ENCODE measurements at regions not wholly inside any gene's neighbourhood (a gene's known extent, or its start where the extent isn't known, plus 50 kb on each side); places are given as distances from the start of the nearest gene placed in this dataset.

GRCh38 chr2:167471332-167471731 lies 583.1 kb downstream of the XIRP2 start:
- Mint-ChIP-seq H3K4me1 (no peaks in the 10 kb centered on the region), H3K9me3 (no peaks in the 10 kb centered on the region), H3K4me3 (no peak overlapping the region), H3K27me3 (ENCODE audit: low read depth in 3 of 3) (peaks cover 0 to 3% (median 0%) of the 10 kb centered on the region in 3 donors), H3K36me3 (no peaks in the 10 kb centered on the region), H3K27ac (no peak overlapping the region)
- no peak overlapping the region for H3K27ac ChIP-seq (ENCODE audit: low read depth in 1 of 2, low read length in 2 of 2)
- no peaks in the 10 kb centered on the region for H3K79me2 ChIP-seq (ENCODE audit: insufficient read depth, low read length)
- H4K20me1 ChIP-seq (ENCODE audit: insufficient read depth, low read length): no peaks in the 10 kb centered on the region
- no peak overlapping the region for H3K9ac ChIP-seq (ENCODE audit: insufficient read depth, low read length, poor library complexity, severe bottlenecking)
- H3K9me3 ChIP-seq (replicated peaks in 1 of 2; ENCODE audit: control insufficient read depth in 1 of 2, insufficient read depth in 1 of 2, low read length in 2 of 2): no peaks in the 10 kb centered on the region
- H3K4me1 ChIP-seq (ENCODE audit: control insufficient read depth in 1 of 2, insufficient read depth in 2 of 2, low read length in 2 of 2): no peaks in the 10 kb centered on the region
- H3K27me3 ChIP-seq (ENCODE audit: control insufficient read depth in 2 of 2, insufficient read depth in 2 of 2, low read length in 2 of 2): no peaks in the 10 kb centered on the region
- no peak overlapping the region for H3K4me3 ChIP-seq (replicated peaks in 1 of 3; ENCODE audit: low read depth in 2 of 3, low read length in 3 of 3)
- TF ChIP-seq, protein P1, sequence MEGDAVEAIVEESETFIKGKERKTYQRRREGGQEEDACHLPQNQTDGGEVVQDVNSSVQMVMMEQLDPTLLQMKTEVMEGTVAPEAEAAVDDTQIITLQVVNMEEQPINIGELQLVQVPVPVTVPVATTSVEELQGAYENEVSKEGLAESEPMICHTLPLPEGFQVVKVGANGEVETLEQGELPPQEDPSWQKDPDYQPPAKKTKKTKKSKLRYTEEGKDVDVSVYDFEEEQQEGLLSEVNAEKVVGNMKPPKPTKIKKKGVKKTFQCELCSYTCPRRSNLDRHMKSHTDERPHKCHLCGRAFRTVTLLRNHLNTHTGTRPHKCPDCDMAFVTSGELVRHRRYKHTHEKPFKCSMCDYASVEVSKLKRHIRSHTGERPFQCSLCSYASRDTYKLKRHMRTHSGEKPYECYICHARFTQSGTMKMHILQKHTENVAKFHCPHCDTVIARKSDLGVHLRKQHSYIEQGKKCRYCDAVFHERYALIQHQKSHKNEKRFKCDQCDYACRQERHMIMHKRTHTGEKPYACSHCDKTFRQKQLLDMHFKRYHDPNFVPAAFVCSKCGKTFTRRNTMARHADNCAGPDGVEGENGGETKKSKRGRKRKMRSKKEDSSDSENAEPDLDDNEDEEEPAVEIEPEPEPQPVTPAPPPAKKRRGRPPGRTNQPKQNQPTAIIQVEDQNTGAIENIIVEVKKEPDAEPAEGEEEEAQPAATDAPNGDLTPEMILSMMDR (IDR thresholded peaks at IDR 0.05): no peak
- no peaks in the 10 kb centered on the region for H3K36me3 ChIP-seq (replicated peaks in 1 of 2; ENCODE audit: control insufficient read depth in 1 of 2, insufficient read depth in 2 of 2, low read length in 2 of 2)
- intact Hi-C loops (cut with micrococcal nuclease): no loop called here
- no peak for DNase-seq
- H3K4me2 ChIP-seq (replicated peaks; ENCODE audit: extremely low read depth, low read length, poor library complexity, severe bottlenecking): no peak overlapping the region
- no peak overlapping the region for H2AFZ ChIP-seq (ENCODE audit: insufficient read depth, low read depth, low read length, poor library complexity, severe bottlenecking)

DNA sequence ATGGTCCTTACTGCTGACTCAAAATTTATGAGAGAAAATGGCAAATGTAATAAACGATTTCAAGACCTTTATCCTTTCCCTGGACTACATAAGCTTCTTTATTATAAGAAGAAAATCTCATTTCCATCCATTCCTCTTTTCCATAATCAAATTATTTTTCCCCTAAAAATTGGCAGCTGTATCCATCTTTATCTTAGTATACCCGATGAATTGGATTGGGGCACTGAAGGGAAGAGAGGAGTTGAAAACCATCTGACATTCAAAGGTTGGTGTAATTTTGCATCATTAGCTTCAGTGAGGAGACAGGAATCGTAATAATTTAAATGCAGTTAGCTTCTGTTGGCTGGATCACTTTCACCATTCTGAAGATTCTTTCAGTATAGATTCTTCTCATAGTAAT lies 574.1 kb downstream of the XIRP2 start:
- H3K27me3 Mint-ChIP-seq (ENCODE audit: low read depth in 3 of 3): no peaks in the 10 kb centered on the region
- no peaks in the 10 kb centered on the region for H3K36me3 ChIP-seq (replicated peaks in 1 of 2; ENCODE audit: control insufficient read depth in 1 of 2, insufficient read depth in 2 of 2, low read length in 2 of 2)
- no peak overlapping the region for H3K27ac ChIP-seq (ENCODE audit: low read depth in 1 of 2, low read length in 2 of 2)
- H3K36me3 Mint-ChIP-seq: no peaks in the 10 kb centered on the region
- H3K4me3 ChIP-seq (replicated peaks in 1 of 3; ENCODE audit: low read depth in 2 of 3, low read length in 3 of 3): no peak overlapping the region
- H3K4me1 ChIP-seq (ENCODE audit: control insufficient read depth in 1 of 2, insufficient read depth in 2 of 2, low read length in 2 of 2): no peaks in the 10 kb centered on the region
- no peak overlapping the region for H3K4me2 ChIP-seq (replicated peaks; ENCODE audit: extremely low read depth, low read length, poor library complexity, severe bottlenecking)
- no peak for DNase-seq
- WGBS (ENCODE audit: insufficient coverage): no CpG with 5 or more reads among the region's 3 CpGs
- TF ChIP-seq, protein P1 (IDR thresholded peaks at IDR 0.05): no peak
- peaks cover 2 to 17% (median 8%) of the 10 kb centered on the region in 7 donors for H3K9me3 Mint-ChIP-seq
- H2AFZ ChIP-seq (ENCODE audit: insufficient read depth, low read depth, low read length, poor library complexity, severe bottlenecking): no peak overlapping the region
- no peak overlapping the region for H3K4me3 Mint-ChIP-seq
- peaks cover 0 to 3% of the 10 kb centered on the region in 2 donors for H3K9me3 ChIP-seq (replicated peaks in 1 of 2; ENCODE audit: control insufficient read depth in 1 of 2, insufficient read depth in 1 of 2, low read length in 2 of 2)
- H4K20me1 ChIP-seq (ENCODE audit: insufficient read depth, low read length): no peaks in the 10 kb centered on the region
- no peak overlapping the region for H3K9ac ChIP-seq (ENCODE audit: insufficient read depth, low read length, poor library complexity, severe bottlenecking)
- no peaks in the 10 kb centered on the region for H3K4me1 Mint-ChIP-seq
- H3K79me2 ChIP-seq (ENCODE audit: insufficient read depth, low read length): no peaks in the 10 kb centered on the region
- no peaks in the 10 kb centered on the region for H3K27me3 ChIP-seq (ENCODE audit: control insufficient read depth in 2 of 2, insufficient read depth in 2 of 2, low read length in 2 of 2)
- no peak overlapping the region for H3K27ac Mint-ChIP-seq
- intact Hi-C loops (cut with micrococcal nuclease): no loop called here

Measured in CD14-positive monocyte (primary cell).